NCI-H128 (cell line): ENCODE measurements at regions not wholly inside any gene's neighbourhood (a gene's known extent, or its start where the extent isn't known, plus 50 kb on each side); places are given as distances from the start of the nearest gene placed in this dataset.
"Not testable (repeated sequence)": the region's sequence is repeated elsewhere in the genome, so short reads cannot be mapped to it uniquely, and the experiment has no call there.

Experiments
- DNase-seq: peaks from one replicate; lab custom pipeline; 2025; ENCODE audit not compliant: unreplicated experiment; lab: John Stamatoyannopoulos, UW

- DNase-seq: no peak
These were observed 155.4 kb downstream of the SEC23IP start for GRCh38 chr10:120047926-120048325.

DNA sequence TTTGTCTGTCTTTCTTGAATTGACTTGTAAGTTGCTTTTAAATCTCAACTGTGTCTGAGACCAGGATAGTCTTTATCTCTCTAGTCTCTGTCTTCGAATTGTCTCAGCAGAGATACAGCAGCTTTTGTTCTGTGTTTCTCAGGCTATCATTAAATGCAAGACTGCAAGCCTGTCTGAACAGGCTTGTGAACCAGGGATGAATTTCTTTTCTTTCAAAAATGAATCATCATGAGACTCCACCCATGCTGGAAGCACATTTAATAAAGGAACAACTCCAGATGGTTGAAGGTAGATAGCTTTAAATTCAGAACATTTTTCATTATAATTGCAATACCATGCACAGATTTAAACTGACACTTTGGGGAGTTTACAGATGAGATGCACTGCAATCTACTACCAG, 155.9 kb downstream of the SEC23IP start:
- no peak for DNase-seq

GRCh38 chr10:120051671-120052070, 159.1 kb downstream of the SEC23IP start:
- no peak for DNase-seq

GRCh38 chr10:120052964-120053702, 160.6 kb downstream of the SEC23IP start:
- DNase-seq: no peak

DNA sequence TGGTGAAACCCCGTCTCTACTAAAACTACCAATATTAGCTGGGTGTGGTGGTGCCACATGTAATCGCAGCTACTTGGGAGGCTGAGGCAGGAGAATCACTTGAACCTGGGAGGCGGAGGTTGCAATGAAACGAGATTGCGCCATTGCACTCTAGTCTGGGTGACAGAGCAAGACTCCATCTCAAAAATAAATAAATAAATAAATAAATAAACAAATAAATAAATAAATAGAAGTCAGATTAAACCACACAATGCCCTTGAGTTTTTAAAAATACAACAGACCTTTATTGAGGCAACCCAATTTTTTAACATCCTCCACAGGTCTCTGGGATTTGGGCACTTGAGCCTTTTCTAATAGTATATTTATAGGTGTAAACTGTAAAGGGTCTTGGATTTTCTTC, 167.3 kb downstream of the SEC23IP start:
- DNase-seq: not testable (repeated sequence)

- DNase-seq: no peak
These were observed 174.9 kb downstream of the SEC23IP start for GRCh38 chr10:120067427-120067826.

- no peak for DNase-seq
These were observed 177.2 kb downstream of the SEC23IP start for GRCh38 chr10:120069700-120070099.

DNA sequence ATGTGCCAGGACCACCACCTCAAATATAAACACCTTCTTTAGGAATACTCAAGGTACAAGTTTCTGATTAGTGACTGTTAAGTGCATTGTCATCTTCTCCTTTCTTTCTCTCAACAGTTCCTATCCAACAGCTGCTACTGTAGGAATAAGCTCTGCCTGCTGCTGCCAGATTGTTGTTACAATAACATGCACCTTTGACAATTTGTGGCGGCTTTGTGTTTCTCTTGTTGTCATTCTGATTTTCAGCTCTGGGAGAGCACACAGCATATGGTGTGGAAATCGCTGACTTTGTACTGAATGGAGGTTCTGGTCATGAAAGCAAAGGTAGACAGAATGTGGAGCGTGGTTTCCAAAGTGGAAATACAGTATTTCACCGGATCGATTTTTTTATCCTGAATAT, 182.8 kb downstream of the SEC23IP start:
- no peak for DNase-seq

DNA sequence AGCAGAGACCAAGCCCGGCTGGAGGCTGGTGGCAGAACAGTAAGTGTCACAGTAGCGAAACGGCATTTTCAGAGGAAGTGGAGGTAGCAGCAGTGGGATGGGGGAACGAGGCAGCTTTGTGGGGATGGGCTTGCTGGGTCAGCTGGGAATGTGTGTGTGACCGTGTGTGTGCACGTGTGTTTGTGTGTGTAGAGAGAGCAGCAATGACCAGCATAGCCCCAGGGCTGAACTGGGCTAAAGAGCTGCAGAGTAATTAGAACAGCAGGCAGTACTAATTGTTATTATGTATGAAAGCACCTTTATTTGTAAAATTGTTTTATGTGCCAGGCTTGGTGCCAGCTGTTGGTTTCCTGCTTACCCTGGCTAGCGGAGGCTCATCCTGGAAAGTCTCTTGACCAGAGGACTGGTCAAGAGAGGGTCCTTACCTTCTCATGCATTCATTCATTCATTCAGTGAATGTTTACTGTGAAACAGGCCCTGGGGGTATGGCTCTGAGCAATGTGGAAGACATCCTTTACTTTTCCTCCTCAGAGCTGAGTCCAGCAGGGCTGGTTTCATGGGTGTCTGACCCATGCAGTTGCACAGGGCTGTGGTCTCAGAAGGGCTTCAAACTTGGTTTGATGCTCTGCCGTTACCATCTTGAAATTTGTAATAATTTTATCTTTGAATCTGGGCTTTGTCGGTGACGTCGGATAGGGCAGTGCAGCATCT, 184.6 kb downstream of the SEC23IP start:
- DNase-seq: no peak

DNA sequence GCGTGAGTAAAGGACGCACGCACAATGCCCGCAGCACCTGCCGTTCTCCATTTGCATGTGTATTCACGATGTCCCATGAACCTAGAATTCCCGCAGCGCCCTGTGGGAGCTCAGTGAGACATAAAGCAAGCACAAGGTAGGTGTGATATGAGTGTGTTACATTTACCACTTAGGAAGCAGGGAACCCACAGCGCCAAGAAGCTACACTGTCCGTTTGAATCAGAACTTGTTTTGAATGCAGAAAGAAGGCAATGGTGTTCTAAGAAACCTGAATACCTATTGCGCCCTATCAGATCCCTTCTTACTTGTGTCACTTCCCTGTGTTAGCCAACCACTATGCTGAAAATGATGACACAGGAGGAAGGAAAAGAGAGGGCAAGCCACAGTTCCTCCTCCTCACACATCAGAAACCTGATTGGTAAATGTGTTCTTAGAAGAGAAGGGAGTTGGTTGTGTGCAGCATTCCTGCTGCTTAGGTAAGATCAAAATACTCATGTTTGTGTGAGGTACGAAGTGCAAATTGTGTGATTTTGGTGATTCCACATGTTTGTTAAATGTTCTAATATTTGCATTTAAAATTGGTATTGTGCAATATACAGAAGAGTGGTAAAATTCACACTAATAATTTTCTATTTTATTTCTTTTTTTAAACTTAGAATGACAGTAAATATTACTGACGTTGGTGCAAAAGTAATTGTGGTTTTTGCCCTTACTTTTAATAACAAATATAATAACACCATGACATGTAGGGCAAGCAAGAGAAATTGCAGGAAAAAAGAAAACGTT, 185.4 kb downstream of the SEC23IP start:
- no peak for DNase-seq

GRCh38 chr10:120085096-120085796, 192.7 kb downstream of the SEC23IP start:
- no peak for DNase-seq

DNA sequence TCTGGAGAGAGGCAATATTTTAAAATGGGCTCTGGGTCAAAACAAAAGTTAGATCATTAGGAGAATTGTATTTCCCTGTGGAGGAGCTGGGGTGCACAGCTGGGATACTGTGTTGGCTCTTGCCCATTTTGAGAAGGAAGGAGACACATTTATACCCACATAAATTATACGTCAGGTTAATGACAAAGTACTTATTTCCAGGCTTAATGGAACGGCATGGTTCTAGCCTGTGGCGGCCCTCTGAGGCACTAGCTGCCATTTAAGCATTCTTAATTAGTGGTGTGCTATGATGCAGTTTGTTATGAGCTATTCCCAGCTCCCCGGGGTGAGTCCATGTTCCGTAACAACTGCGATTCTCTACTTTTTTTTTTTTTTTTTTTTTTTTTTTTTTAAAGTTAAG, 193.5 kb downstream of the SEC23IP start:
- DNase-seq: no peak

DNA sequence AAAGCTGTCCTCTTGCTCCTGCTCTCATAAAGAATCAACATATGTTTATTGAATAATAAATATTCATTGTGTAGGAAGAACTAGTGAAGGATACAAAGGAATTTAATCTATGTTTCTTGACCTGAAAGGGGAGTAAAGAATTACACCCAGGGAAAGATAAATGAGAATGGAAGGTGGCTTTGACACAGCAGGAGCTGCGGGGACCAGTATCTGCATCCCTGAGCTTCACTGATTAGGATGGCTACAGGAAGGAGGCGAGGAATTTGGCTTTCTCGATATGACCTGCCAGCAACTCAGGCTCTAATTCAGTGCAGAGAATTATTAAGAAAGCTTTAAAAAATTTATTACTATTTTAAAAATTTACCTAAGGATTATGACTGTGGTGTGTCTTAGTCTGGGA, 194.6 kb downstream of the SEC23IP start:
- no peak for DNase-seq

DNA sequence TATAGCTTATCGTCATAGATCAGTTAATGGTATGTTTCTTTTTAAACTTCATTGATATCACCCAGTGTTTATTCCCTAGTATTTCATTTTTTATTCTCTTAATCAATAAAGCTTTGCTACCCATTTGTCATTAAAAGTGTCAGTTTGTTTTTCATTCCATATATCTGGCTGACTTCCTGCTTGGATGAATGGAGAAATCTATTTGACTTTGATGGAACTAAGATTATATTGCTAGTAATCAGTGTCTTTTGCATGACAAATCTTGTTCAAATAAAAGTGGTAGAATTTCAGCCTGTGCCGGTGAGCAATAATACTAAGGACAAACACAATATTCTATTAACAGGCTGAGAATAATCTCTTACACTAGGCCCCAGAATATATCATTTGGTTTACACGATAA, 203.3 kb downstream of the SEC23IP start:
- no peak for DNase-seq

GRCh38 chr10:120097766-120098165, 205.2 kb downstream of the SEC23IP start:
- no peak for DNase-seq

DNA sequence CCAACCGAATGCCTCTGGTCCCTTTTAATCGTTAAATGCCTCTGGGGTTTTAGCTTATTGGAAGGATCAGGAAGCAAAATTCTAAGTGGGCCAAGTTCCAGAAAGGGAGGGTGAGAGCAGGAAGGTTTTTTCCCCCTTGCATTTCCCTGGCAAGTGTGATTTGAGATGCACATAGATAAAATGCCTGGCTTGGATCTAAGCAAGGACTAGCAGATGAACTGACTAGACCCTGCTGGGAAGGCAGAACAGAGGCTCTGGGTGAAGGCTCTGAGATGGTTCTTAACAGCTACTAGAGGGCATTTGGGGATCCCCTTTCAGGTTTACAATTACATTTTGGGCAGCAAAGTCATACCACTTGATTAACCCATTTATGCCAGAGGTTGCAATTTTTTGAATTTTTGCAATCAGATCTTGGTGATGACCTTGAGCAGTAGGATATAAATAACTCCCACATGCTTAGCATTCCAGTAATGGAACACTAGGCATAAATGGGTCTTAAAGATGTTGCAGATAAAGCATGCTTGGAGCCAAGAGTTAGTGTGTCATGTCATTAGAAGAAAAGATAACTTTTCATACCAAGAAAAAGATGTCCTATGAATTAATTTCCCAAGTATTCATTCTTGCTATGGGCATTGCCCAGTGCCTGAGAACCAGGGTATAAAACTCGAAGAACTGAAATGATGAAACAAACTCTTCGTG, 205.9 kb downstream of the SEC23IP start:
- DNase-seq: no peak

DNA sequence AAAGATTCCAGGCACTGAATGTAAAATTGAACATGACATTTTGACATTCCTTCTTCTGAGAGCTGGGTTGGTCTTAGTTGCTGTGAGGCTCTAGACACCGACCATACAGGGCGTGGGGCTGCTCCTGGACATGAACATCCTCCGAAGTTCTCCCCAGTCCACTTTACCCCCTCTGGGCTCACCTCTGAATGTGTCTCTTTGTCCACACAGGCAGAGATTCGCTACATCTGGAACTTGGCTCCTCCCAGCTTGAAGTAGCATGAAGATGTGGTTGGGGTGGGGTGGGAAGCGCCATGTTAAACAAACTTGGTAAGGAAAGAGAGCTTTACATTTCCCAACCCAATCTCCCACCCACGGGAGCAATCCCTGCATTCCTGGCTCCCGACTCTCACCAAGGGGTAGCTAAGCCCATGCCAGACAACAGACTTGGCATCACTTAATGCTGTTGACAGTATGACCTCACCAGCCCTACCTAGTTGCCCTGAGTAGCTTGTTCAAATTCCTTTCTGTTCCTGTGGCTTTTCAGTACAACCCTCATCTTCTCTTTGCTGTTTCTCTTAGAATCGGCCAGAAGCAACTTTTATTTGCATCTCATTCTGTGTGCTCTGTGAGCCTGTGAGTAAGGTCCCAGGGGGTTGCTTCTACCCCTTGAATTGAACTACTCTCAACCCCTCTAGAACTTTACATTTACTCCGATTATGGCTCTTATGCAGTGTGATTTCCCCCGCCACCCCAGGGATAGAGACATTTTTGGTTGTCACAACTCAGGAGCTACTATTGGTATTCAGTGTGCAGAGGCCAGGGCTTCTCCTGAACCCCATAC, 211.4 kb downstream of the SEC23IP start:
- no peak for DNase-seq

GRCh38 chr10:120105001-120105400, 212.5 kb downstream of the SEC23IP start:
- DNase-seq: no peak

DNA sequence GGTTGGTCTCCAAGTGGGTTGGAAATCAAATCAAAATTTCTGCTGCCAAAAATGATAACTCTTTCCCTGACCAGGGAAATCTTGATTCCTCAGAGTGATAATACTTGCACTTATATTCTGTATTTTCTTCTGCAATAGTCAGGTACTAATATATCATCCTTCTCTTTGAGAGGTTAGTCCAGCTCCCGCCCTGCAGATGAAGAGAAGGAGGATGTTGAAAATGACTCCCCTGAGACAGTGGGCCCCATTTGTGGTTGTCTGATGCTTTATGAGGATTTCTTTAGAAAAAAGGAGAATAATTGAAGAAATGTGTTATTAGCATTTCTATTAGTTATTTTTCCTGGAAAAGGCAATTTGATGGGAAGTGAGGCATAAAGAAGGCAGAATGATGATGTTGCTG, 213.0 kb downstream of the SEC23IP start:
- no peak for DNase-seq

DNA sequence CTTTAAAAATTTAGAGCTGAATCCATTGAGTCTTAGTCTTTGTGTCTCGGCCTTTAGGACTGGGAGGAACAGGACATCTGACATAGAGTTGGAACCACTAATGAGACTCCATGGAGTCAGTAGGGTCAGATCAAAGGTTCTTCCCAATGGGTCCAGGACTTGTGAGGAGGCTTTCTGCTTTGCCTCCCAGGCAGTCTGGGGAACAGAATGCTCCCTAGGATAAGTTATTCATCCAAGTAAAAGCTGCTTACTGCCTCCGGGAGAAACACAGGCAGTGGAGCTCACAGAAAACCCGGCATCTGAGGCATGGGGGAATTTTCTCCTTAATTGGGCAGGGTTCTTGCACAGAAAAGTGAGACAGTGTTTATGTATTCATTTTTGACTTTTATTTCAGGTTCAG, 216.4 kb downstream of the SEC23IP start:
- DNase-seq: no peak
